Endothelial cell of umbilical vein (primary cell): ENCODE measurements at regions not wholly inside any gene's neighbourhood (a gene's known extent, or its start where the extent isn't known, plus 50 kb on each side); places are given as distances from the start of the nearest gene placed in this dataset.

ENCODE experiments used
- CTCF ChIP-seq, 2 donors: IDR thresholded peaks; 1 replicate in 1 of 2; 2 replicates in 1 of 2; pipeline ENCODE4 v1.5.1; 2011; ENCODE audit warnings: low read length in 2 of 2, mild to moderate bottlenecking in 2 of 2, moderate library complexity in 2 of 2, control low read depth in 1 of 2, inconsistent platforms in 1 of 2, low read depth in 1 of 2; ENCODE audit not compliant: insufficient read depth in 1 of 2; ENCODE audit errors: extremely low read depth in 1 of 2
- EZH2 ChIP-seq: IDR thresholded peaks from 2 replicates; pipeline ENCODE4 v1.6.1; 2012; ENCODE audit warnings: borderline replicate concordance, low read depth, mild to moderate bottlenecking, moderate library complexity, low read length, inconsistent platforms; ENCODE audit not compliant: severe bottlenecking
- GATA2 ChIP-seq: IDR thresholded peaks from 2 replicates; pipeline ENCODE4 v1.7.0; 2011; ENCODE audit warnings: low read depth, mild to moderate bottlenecking, moderate library complexity, mixed read lengths, low read length; ENCODE audit not compliant: insufficient read length, insufficient read depth
- JUN ChIP-seq: IDR thresholded peaks from 2 replicates; pipeline ENCODE4 v1.6.1; 2011; ENCODE audit warnings: borderline replicate concordance, low read depth; ENCODE audit not compliant: insufficient read length, insufficient read depth
- MAX ChIP-seq: IDR thresholded peaks from 2 replicates; pipeline ENCODE4 v1.6.1; 2011; ENCODE audit not compliant: insufficient read depth, insufficient read length
- MYC ChIP-seq: IDR thresholded peaks from one replicate; pipeline ENCODE4 v1.6.1; 2011; ENCODE audit warnings: mild to moderate bottlenecking, low read depth, low read length
- POLR2A ChIP-seq: IDR thresholded peaks from 2 replicates; pipeline ENCODE4 v1.6.1; 2012; ENCODE audit warnings: low read depth, mild to moderate bottlenecking, control low read depth, low read length
- POLR2AphosphoS5 ChIP-seq: IDR thresholded peaks from 2 replicates; pipeline ENCODE4 v1.6.1; 2012; ENCODE audit warnings: low read depth, mild to moderate bottlenecking, control low read depth, low read length, moderate library complexity; ENCODE audit not compliant: insufficient read depth

GRCh38 chr10:2106641-2107040 lies 369.3 kb upstream of the ADARB2 start:
- TF ChIP-seq CTCF (IDR thresholded peaks at IDR 0.05; ENCODE audit: extremely low read depth in 1 of 2, insufficient read depth in 1 of 2, low read depth in 1 of 2, low read length in 2 of 2) = no peak
- TF ChIP-seq POLR2AphosphoS5 = no peak
- no peak for TF ChIP-seq EZH2
- TF ChIP-seq POLR2A = no peak
- TF ChIP-seq GATA2 = no peak
- no peak for TF ChIP-seq MAX
- no peak for TF ChIP-seq JUN
- TF ChIP-seq MYC = no peak
